ENCODE measurements at regions not wholly inside any gene's neighbourhood (a gene's known extent, or its start where the extent isn't known, plus 50 kb on each side); places are given as distances from the start of the nearest gene placed in this dataset.

DNA sequence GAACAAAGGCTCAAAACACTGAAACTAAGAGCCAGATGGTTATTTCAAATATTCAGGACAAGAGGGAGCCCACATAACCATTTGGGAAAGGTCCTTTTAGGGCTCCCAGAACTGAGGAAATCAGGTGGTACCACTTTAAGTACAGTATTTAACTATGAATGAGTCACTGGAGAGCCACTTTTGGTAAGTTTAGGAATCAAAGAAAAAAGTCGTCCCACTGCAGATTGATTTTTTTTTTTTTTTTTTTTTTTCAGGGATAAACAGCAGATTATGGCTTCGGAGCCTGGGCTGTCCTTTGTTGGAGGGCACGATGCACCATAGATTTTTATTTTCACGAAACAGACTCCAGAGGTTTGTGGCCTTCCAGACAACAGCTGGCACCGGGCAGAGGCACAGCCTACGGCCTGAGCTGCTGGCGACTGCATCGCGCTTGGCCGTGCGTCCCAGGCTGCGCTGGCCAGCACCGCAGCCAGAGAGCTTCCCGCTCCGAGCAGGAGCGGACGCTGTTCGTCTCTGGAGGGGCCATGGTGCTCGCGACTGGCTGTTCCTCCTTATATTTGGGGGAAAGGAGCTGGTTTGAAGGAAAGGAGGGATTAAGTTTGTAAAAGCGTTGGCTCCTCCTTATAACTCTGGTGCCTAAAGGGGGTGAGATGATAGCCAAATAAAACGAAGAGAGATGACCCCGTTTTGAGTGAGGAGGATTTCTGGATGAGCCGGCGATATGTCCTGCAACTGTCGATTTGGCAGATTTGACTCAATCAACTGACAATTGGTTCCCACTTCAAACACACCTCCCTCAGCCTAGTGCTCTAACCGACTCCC lies 152.9 kb upstream of the GOLIM4 start (continued):
- TF ChIP-seq, protein P1, sequence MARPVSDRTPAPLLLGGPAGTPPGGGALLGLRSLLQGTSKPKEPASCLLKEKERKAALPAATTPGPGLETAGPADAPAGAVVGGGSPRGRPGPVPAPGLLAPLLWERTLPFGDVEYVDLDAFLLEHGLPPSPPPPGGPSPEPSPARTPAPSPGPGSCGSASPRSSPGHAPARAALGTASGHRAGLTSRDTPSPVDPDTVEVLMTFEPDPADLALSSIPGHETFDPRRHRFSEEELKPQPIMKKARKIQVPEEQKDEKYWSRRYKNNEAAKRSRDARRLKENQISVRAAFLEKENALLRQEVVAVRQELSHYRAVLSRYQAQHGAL (CRISPR knock-in tag; IDR thresholded peaks at IDR 0.05; ENCODE audit: not compliant biosample characterization): no peak
- TF ChIP-seq, protein P2, sequence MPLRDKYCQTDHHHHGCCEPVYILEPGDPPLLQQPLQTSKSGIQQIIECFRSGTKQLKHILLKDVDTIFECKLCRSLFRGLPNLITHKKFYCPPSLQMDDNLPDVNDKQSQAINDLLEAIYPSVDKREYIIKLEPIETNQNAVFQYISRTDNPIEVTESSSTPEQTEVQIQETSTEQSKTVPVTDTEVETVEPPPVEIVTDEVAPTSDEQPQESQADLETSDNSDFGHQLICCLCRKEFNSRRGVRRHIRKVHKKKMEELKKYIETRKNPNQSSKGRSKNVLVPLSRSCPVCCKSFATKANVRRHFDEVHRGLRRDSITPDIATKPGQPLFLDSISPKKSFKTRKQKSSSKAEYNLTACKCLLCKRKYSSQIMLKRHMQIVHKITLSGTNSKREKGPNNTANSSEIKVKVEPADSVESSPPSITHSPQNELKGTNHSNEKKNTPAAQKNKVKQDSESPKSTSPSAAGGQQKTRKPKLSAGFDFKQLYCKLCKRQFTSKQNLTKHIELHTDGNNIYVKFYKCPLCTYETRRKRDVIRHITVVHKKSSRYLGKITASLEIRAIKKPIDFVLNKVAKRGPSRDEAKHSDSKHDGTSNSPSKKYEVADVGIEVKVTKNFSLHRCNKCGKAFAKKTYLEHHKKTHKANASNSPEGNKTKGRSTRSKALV (CRISPR knock-in tag; IDR thresholded peaks at IDR 0.05): peak; percentile 97

DNA sequence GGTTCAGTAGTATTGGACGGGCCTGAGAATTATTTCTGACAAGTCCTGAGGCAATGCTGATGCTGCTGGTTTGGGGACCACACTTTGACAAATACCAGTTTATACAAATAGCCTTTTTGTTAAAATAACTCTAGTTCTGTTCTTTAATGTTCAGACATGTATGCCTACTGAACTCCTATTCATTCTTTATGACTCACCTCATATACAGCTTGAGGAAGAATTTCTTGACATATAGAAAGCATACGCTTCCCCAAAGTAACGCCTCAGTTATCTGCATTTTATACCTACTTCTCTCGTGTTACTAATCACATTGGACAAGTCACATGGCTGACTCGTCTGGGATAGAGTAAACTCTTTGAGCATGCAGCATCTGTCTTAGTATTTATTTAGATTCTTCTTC lies 145.4 kb upstream of the GOLIM4 start:
- Histone ChIP-seq H3K27ac (ENCODE audit: extremely low read length, insufficient read depth, low read length) (no peak overlapping the region), H3K4me2 (ENCODE audit: low read depth, low read length) (no peak overlapping the region), H3K4me1 (ENCODE audit: insufficient read depth, low read length) (no peaks in the 10 kb centered on the region), H3K79me2 (ENCODE audit: insufficient read depth, low read length) (no peaks in the 10 kb centered on the region), H3K27me3 (ENCODE audit: control insufficient read depth in 1 of 2, insufficient read depth in 2 of 2, low read length in 2 of 2) (no peaks in the 10 kb centered on the region), H2AFZ (ENCODE audit: low read length) (no peak overlapping the region), H3K9me3 (ENCODE audit: low read length) (no peaks in the 10 kb centered on the region), H3K9ac (ENCODE audit: insufficient read depth, low read depth, low read length) (no peak overlapping the region), H3K4me3 (replicated peaks in 1 of 3; ENCODE audit: insufficient read depth in 1 of 3, low read depth in 2 of 3, low read length in 3 of 3) (no peak overlapping the region), H4K20me1 (ENCODE audit: insufficient read depth, low read length) (no peaks in the 10 kb centered on the region), H3K36me3 (replicated peaks in 1 of 2; ENCODE audit: control insufficient read depth in 1 of 2, insufficient read depth in 2 of 2, low read length in 2 of 2) (no peaks in the 10 kb centered on the region)
- in situ Hi-C loops (cut with HindIII; ENCODE audit: extremely low pct_ligation_motif_present, low pct_unique_long_range_greater_than_20kb) (no loop called here), intact Hi-C loops (cut with micrococcal nuclease; ENCODE audit: unreplicated experiment) (no loop called here)
- FAIRE-seq (no peak), ATAC-seq (no peak), DNase-seq (ENCODE audit: low spot score) (no peak)
- BruUV-seq (replicated peaks): no TSS peak
- WGBS (ENCODE audit: low lambda C conversion rate): 3% methylated on average over 5 of the region's 5 CpGs
- ChIA-PET CTCF (ENCODE audit: low intra/inter-chr PET ratio, low total read pairs) (no interaction called here), POLR2A (no interaction called here)
- TF ChIP-seq KDM2A (CRISPR knock-in tag; IDR thresholded peaks at IDR 0.05; ENCODE audit: borderline replicate concordance, low read depth) (no peak), PCBP1 (IDR thresholded peaks at IDR 0.05; ENCODE audit: borderline replicate concordance, low read depth, low read length) (no peak), ARID2 (CRISPR knock-in tag; IDR thresholded peaks at IDR 0.05; ENCODE audit: borderline replicate concordance) (no peak), KAT2B (IDR thresholded peaks at IDR 0.05; ENCODE audit: borderline replicate concordance, low read depth, low read length) (no peak), YEATS4 (CRISPR knock-in tag; IDR thresholded peaks at IDR 0.05; ENCODE audit: borderline replicate concordance) (no peak), NFE2 (CRISPR knock-in tag; IDR thresholded peaks at IDR 0.05) (no peak), PTBP1 (IDR thresholded peaks at IDR 0.05; ENCODE audit: low read depth, low read length, poor library complexity, severe bottlenecking) (no peak), GPN1 (CRISPR knock-in tag; IDR thresholded peaks at IDR 0.05; ENCODE audit: borderline replicate concordance) (no peak), CBX5 (CRISPR knock-in tag; IDR thresholded peaks at IDR 0.05; ENCODE audit: borderline replicate concordance) (no peak), ZNF567 (CRISPR knock-in tag; IDR thresholded peaks at IDR 0.05; ENCODE audit: borderline replicate concordance) (no peak), ZNF749 (CRISPR knock-in tag; IDR thresholded peaks at IDR 0.05; ENCODE audit: borderline replicate concordance) (no peak), SMARCC2 (IDR thresholded peaks at IDR 0.05) (no peak)
- TF ChIP-seq, protein P3, sequence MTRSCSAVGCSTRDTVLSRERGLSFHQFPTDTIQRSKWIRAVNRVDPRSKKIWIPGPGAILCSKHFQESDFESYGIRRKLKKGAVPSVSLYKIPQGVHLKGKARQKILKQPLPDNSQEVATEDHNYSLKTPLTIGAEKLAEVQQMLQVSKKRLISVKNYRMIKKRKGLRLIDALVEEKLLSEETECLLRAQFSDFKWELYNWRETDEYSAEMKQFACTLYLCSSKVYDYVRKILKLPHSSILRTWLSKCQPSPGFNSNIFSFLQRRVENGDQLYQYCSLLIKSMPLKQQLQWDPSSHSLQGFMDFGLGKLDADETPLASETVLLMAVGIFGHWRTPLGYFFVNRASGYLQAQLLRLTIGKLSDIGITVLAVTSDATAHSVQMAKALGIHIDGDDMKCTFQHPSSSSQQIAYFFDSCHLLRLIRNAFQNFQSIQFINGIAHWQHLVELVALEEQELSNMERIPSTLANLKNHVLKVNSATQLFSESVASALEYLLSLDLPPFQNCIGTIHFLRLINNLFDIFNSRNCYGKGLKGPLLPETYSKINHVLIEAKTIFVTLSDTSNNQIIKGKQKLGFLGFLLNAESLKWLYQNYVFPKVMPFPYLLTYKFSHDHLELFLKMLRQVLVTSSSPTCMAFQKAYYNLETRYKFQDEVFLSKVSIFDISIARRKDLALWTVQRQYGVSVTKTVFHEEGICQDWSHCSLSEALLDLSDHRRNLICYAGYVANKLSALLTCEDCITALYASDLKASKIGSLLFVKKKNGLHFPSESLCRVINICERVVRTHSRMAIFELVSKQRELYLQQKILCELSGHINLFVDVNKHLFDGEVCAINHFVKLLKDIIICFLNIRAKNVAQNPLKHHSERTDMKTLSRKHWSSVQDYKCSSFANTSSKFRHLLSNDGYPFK (CRISPR knock-in tag; IDR thresholded peaks at IDR 0.05; ENCODE audit: borderline replicate concordance): no peak
- TF ChIP-seq, protein P4, sequence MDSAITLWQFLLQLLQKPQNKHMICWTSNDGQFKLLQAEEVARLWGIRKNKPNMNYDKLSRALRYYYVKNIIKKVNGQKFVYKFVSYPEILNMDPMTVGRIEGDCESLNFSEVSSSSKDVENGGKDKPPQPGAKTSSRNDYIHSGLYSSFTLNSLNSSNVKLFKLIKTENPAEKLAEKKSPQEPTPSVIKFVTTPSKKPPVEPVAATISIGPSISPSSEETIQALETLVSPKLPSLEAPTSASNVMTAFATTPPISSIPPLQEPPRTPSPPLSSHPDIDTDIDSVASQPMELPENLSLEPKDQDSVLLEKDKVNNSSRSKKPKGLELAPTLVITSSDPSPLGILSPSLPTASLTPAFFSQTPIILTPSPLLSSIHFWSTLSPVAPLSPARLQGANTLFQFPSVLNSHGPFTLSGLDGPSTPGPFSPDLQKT (CRISPR knock-in tag; IDR thresholded peaks at IDR 0.05; ENCODE audit: borderline replicate concordance): no peak
